ENCODE measurements at regions not wholly inside any gene's neighbourhood (a gene's known extent, or its start where the extent isn't known, plus 50 kb on each side); places are given as distances from the start of the nearest gene placed in this dataset.

GRCh38 chr14:56501909-56502530, 77.6 kb upstream of the TMEM260 start:
- peak; percentile 70 for DNase-seq (ENCODE audit: low read depth, low spot score)

DNA sequence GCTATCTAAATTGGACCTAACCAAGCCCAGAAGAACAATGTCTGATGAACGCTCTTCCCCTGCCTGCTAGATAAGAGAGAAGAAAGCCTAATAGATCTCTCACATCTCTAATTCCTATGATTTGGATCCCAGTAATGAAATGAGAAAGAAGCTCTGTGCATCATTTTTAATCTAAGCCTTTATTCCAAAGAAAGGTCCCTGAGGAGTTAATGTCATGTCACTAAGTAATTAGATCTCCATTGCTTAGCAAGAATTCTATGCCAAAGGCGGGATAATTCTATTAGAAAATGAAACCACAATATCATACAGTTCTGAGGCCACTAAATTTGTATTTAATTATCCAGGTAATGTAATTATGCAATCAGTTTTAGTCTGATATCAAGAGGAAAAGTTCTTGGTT, 74.2 kb upstream of the TMEM260 start:
- no peak for DNase-seq (ENCODE audit: low read depth, low spot score)

- DNase-seq (ENCODE audit: low read depth, low spot score), result no peak
These were observed 67.1 kb upstream of the TMEM260 start for GRCh38 chr14:56512521-56512920.

DNA sequence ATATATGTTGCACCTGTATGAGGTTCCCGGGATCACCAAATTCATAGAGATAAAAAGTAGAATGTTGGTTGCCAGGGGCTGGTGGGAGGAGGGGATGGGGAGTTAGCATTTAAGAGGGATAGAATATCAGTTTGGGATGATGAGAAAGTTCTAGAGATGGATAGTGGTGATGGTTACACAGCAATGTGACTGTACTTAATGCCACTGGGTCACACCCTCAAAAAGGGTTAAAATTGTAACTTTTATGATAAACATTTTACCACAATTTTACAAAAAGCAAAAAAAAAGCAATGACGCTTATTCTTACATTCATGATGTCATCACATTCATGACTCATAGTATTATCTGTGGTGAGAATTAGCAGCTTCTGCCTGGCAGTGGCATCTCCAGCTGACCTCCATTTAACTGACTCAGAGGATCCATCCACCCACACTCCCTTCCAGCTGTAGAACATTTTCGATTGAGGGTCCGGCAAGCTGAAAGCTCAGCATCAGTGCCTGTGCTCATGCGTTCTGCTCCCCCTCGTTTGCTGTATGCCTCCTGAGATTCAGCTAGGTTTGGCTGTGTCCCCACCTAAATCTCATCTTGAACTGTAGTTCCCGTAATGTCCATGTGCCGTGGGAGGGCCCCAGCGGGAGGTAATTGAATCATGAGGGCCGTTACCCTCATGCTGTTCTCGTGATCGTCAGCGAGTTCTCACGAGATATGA, 64.8 kb upstream of the TMEM260 start:
- no peak for DNase-seq (ENCODE audit: low read depth, low spot score)

DNA sequence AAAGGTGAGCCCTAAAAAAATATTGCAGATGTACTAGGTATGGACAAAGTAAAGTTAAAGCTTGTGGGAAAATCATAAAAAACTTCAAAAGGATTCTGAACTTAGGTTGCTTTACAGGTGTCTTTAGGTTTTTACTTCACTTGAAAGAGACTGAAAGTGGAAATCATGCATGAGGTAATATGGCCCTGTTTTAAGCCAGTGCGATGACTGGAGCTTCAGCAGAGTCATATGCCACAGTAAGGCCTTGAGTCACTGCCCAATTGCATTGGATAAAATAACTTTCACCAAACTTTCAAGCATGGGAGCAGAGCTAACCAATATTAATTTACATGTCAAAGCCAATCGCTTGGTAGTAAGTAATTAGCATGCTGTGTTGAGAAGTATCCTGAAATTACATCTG, 63.9 kb upstream of the TMEM260 start:
- no peak for DNase-seq (ENCODE audit: low read depth, low spot score)

DNA sequence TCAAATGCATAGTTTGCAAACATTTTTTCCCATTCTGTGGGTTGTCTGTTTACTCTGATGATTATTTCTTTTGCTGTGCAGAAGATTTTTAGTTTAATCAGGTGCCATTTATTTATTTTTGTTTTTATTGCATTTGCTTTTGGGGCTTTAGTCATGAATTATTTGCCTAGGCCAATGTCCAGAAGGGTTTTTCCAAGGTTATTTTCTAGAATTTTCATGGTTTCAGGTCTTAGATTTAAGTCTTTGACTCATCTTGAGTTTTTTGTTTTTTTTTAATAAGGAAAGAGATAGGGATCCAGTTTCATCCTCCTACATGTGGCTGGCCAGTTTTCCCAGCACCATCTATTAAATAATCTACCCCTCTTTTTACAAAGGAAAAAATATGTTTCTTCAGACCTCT, 57.2 kb upstream of the TMEM260 start:
- DNase-seq (ENCODE audit: low read depth, low spot score), result no peak

- DNase-seq (ENCODE audit: low read depth, low spot score), result peak; percentile 39
These were observed 54.5 kb upstream of the TMEM260 start for GRCh38 chr14:56524971-56525677.

DNA sequence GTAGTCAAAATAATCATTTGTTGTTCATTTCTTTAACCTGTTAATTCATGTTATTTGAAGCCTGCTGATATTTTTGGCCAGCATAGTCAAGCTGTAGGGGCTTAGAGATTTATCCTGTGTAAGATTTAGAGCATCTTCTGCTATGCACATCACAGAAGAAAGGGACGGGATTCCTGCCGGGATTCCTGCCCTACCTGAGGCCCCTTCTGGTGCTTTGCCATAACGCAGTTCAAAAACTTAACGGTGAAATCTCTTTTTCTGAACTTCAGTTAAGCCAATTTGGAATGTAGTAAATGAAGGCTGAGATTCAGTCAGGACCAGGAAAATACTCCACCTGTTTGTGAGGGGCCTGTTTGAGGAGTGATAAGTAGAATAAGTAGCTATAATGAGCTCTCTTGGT, 50.7 kb upstream of the TMEM260 start:
- no peak for DNase-seq (ENCODE audit: low read depth, low spot score)

All from ELF-1 (cell line).